ENCODE measurements at regions not wholly inside any gene's neighbourhood (a gene's known extent, or its start where the extent isn't known, plus 50 kb on each side); places are given as distances from the start of the nearest gene placed in this dataset.

DNA sequence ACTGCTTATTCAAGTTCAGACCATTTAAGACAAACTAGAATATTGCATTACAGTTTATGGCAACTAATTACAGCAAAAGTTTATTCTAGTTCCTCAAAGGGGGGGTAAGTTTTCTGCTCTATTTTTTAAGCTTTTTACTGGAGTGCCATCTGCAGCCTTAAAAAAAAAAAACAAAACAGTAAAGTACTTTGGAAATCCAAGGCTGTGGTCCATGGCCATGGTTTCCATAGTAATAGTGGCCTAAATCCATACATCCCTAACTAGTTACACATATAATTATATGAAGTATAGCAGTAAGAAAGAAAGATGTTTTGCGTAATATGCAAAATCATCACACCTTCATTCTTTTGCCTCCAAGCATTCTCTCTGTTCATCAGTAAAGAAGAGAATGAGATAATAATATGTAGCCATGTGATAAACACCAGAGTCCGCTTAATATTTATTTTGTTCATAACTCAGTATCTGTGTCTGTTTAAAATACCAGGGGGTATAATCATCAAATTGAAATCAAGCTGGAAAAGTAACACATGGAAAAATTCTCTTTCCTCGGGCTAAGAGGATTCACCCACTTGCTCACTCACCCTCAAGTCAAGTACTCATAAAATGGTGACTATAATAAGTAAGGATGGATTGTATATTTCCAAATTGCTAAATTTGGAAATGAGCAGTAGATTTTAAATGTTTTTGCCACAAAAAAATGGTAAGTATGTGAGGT lies 301.1 kb upstream of the RND3 start (continued):
- TF ChIP-seq, protein P1, sequence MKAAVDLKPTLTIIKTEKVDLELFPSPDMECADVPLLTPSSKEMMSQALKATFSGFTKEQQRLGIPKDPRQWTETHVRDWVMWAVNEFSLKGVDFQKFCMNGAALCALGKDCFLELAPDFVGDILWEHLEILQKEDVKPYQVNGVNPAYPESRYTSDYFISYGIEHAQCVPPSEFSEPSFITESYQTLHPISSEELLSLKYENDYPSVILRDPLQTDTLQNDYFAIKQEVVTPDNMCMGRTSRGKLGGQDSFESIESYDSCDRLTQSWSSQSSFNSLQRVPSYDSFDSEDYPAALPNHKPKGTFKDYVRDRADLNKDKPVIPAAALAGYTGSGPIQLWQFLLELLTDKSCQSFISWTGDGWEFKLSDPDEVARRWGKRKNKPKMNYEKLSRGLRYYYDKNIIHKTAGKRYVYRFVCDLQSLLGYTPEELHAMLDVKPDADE (IDR thresholded peaks at IDR 0.05): no peak
- no peak for TF ChIP-seq ZNF331 (CRISPR knock-in tag; IDR thresholded peaks at IDR 0.05; ENCODE audit: low read depth)
- no peak for TF ChIP-seq NANOG (IDR thresholded peaks at IDR 0.05; ENCODE audit: borderline replicate concordance)
- TF ChIP-seq ZNF114 (CRISPR knock-in tag; IDR thresholded peaks at IDR 0.05): no peak
- TF ChIP-seq POLR2AphosphoS5 (IDR thresholded peaks at IDR 0.05; ENCODE audit: low read depth): no peak
- no peak for TF ChIP-seq CREB1 (CRISPR knock-in tag; IDR thresholded peaks at IDR 0.05; ENCODE audit: low read depth)
- TF ChIP-seq, protein P2, sequence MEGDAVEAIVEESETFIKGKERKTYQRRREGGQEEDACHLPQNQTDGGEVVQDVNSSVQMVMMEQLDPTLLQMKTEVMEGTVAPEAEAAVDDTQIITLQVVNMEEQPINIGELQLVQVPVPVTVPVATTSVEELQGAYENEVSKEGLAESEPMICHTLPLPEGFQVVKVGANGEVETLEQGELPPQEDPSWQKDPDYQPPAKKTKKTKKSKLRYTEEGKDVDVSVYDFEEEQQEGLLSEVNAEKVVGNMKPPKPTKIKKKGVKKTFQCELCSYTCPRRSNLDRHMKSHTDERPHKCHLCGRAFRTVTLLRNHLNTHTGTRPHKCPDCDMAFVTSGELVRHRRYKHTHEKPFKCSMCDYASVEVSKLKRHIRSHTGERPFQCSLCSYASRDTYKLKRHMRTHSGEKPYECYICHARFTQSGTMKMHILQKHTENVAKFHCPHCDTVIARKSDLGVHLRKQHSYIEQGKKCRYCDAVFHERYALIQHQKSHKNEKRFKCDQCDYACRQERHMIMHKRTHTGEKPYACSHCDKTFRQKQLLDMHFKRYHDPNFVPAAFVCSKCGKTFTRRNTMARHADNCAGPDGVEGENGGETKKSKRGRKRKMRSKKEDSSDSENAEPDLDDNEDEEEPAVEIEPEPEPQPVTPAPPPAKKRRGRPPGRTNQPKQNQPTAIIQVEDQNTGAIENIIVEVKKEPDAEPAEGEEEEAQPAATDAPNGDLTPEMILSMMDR (conservative IDR thresholded peaks at IDR 0.05; ENCODE audit: low read depth in 2 of 2): no peak
- TF ChIP-seq, protein P3, sequence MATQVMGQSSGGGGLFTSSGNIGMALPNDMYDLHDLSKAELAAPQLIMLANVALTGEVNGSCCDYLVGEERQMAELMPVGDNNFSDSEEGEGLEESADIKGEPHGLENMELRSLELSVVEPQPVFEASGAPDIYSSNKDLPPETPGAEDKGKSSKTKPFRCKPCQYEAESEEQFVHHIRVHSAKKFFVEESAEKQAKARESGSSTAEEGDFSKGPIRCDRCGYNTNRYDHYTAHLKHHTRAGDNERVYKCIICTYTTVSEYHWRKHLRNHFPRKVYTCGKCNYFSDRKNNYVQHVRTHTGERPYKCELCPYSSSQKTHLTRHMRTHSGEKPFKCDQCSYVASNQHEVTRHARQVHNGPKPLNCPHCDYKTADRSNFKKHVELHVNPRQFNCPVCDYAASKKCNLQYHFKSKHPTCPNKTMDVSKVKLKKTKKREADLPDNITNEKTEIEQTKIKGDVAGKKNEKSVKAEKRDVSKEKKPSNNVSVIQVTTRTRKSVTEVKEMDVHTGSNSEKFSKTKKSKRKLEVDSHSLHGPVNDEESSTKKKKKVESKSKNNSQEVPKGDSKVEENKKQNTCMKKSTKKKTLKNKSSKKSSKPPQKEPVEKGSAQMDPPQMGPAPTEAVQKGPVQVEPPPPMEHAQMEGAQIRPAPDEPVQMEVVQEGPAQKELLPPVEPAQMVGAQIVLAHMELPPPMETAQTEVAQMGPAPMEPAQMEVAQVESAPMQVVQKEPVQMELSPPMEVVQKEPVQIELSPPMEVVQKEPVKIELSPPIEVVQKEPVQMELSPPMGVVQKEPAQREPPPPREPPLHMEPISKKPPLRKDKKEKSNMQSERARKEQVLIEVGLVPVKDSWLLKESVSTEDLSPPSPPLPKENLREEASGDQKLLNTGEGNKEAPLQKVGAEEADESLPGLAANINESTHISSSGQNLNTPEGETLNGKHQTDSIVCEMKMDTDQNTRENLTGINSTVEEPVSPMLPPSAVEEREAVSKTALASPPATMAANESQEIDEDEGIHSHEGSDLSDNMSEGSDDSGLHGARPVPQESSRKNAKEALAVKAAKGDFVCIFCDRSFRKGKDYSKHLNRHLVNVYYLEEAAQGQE (IDR thresholded peaks at IDR 0.05; ENCODE audit: unreplicated experiment): no peak
- TF ChIP-seq EZH2 (IDR thresholded peaks at IDR 0.05; ENCODE audit: low read depth, unreplicated experiment): no peak
- TF ChIP-seq STAT1 (IDR thresholded peaks at IDR 0.05; ENCODE audit: unreplicated experiment): no peak

DNA sequence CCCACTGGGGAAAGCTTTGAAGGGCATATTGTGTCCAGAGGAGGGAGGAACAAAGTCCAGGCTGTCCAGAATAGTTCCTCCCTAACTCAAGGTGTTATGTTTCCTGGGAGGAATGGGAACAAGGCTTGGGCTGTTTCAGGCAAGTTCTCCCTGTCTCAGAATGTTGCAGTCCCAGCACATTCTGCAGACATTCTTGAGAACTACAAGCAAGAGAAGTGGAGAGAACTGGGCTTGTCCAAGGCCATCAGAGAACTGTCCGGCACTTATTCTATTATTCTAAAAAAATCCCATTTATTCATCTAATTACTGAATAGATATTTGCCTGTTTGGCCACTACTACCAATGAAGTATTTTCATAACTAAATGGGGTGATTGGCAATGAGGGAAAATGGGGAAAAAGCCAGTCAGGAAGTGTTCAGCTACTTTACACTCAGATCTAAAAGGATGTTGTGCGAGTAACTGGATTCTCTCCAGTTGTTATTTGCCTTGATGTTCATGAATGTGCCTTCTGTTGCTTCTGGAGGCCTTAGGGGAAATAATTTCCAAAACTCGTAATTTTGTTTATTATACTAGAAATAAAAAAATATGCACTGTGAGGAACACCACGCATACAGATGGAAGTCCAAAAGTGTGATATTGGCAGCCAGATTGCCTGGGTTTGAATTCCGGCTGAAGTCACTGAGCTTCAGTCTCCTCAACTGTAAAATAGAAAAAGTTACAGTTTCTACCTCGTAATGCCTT lies 300.1 kb upstream of the RND3 start:
- peak overlapping the region; percentile 38; the same call in 1 of the 2 replicates for H2AFZ ChIP-seq

More for the DNA sequence above, 300.1 kb upstream of the RND3 start:
- H3K9me3 Mint-ChIP-seq: no peaks in the 10 kb centered on the region
- TF ChIP-seq POLR2AphosphoS5 (IDR thresholded peaks at IDR 0.05; ENCODE audit: low read depth) (no peak), JUNB (IDR thresholded peaks at IDR 0.05; ENCODE audit: unreplicated experiment) (no peak)
- Histone ChIP-seq H3K36me3 (ENCODE audit: insufficient read depth) (no peaks in the 10 kb centered on the region), H3K79me2 (replicated peaks; ENCODE audit: insufficient read depth) (no peaks in the 10 kb centered on the region), H3K4me1 (ENCODE audit: insufficient read depth) (0 out of 2 replicates have a peak, but pooled peaks cover 3% of the 10 kb centered on the region), H3K4me2 (no peak overlapping the region), H3K4me3 (no peak overlapping the region), H4K20me1 (replicated peaks; ENCODE audit: insufficient read depth) (no peaks in the 10 kb centered on the region), H3K9me2 (ENCODE audit: insufficient read depth) (no peaks in the 10 kb centered on the region), H3K27ac (ENCODE audit: low read depth) (no peak overlapping the region), H3F3A (replicated peaks; ENCODE audit: low read depth) (no peaks in the 10 kb centered on the region), H3K27me3 (ENCODE audit: insufficient read depth) (no peaks in the 10 kb centered on the region)
- peaks cover 2% of the 10 kb centered on the region for H3K27me3 Mint-ChIP-seq (ENCODE audit: insufficient read depth, low read depth, poor library complexity)
- H3K27ac Mint-ChIP-seq: no peak overlapping the region
- no peak overlapping the region for H3K4me3 Mint-ChIP-seq
- ATAC-seq: no peak
- peaks cover 3% of the 10 kb centered on the region; the same call in 1 of the 3 replicates for H3K36me3 Mint-ChIP-seq (ENCODE audit: low read depth)
- no peak for DNase-seq (ENCODE audit: low spot score)
- H3K4me1 Mint-ChIP-seq: peaks cover 13% of the 10 kb centered on the region

Measured in GM23338 (cell line).